ENCODE measurements at regions not wholly inside any gene's neighbourhood (a gene's known extent, or its start where the extent isn't known, plus 50 kb on each side); places are given as distances from the start of the nearest gene placed in this dataset.
"Not testable (repeated sequence)": the region's sequence is repeated elsewhere in the genome, so short reads cannot be mapped to it uniquely, and the experiment has no call there.

- no peak for FAIRE-seq
Measured at GRCh38 chr2:114283774-114284173, 158.7 kb upstream of the DPP10 start.

GRCh38 chr2:114286438-114286837 is 156.0 kb upstream of the DPP10 start:
- no peak for ATAC-seq
- Histone ChIP-seq H3K36me3 (no peaks in the 10 kb centered on the region), H3K27me3 (no peaks in the 10 kb centered on the region), H3K4me3 (no peak overlapping the region), H3K4me1 (no peaks in the 10 kb centered on the region), H3K9me3 (no peaks in the 10 kb centered on the region), H3K27ac (no peak overlapping the region)
- DNase-seq: no peak
- TF ChIP-seq CTCF (IDR thresholded peaks at IDR 0.05): no peak
- 80 to 90% methylated on average over 8 of the region's 8 CpGs for WGBS, 2 donors
- no peak for FAIRE-seq
- intact Hi-C loops (cut with DNase I): no loop called here

More at GRCh38 chr2:114283774-114284173, 158.7 kb upstream of the DPP10 start:
- no peaks in the 10 kb centered on the region for H3K9me3 ChIP-seq
- 64 to 73% methylated on average over 5 of the region's 5 CpGs for WGBS, 2 donors
- no peak for DNase-seq
- intact Hi-C loops (cut with DNase I): no loop called here
- no peak overlapping the region for H3K4me3 ChIP-seq
- H3K36me3 ChIP-seq: no peaks in the 10 kb centered on the region
- no peaks in the 10 kb centered on the region for H3K27me3 ChIP-seq
- no peaks in the 10 kb centered on the region for H3K4me1 ChIP-seq
- ATAC-seq: no peak
- TF ChIP-seq CTCF (IDR thresholded peaks at IDR 0.05): no peak
- H3K27ac ChIP-seq: no peak overlapping the region

- H3K27ac ChIP-seq: no peak overlapping the region
- no peaks in the 10 kb centered on the region for H3K4me1 ChIP-seq
- ATAC-seq (no peak), DNase-seq (no peak), FAIRE-seq (no peak)
- no peaks in the 10 kb centered on the region for H3K36me3 ChIP-seq
- H3K9me3 ChIP-seq: no peaks in the 10 kb centered on the region
- no peak for TF ChIP-seq CTCF (IDR thresholded peaks at IDR 0.05)
- no peak overlapping the region for H3K4me3 ChIP-seq
- H3K27me3 ChIP-seq: no peaks in the 10 kb centered on the region
- intact Hi-C loops (cut with DNase I): no loop called here
- WGBS, 2 donors: 76 to 82% methylated on average over 5 of the region's 5 CpGs
Measured at GRCh38 chr2:114293355-114293754, 149.1 kb upstream of the DPP10 start.

GRCh38 chr2:114294741-114295140 is 147.7 kb upstream of the DPP10 start:
- no peak for DNase-seq
- Histone ChIP-seq H3K4me1 (no peaks in the 10 kb centered on the region), H3K4me3 (no peak overlapping the region), H3K9me3 (no peaks in the 10 kb centered on the region), H3K36me3 (no peaks in the 10 kb centered on the region), H3K27me3 (no peaks in the 10 kb centered on the region), H3K27ac (no peak overlapping the region)
- no peak for FAIRE-seq
- no peak for TF ChIP-seq CTCF (IDR thresholded peaks at IDR 0.05)
- intact Hi-C loops (cut with DNase I): no loop called here
- 36 to 47% methylated on average over 6 of the region's 6 CpGs for WGBS, 2 donors
- ATAC-seq: no peak

- DNase-seq; intact Hi-C loops (cut with DNase I); FAIRE-seq; H3K36me3 ChIP-seq; H3K4me3 ChIP-seq; H3K4me1 ChIP-seq; H3K9me3 ChIP-seq; H3K27ac ChIP-seq; ATAC-seq; H3K27me3 ChIP-seq: not testable (repeated sequence)
- WGBS, 2 donors: 84 to 89% methylated on average over 3 of the region's 3 CpGs
Measured at GRCh38 chr2:114300351-114300750, 142.1 kb upstream of the DPP10 start.
